Smooth muscle cell (in vitro differentiated cells): ENCODE measurements at regions not wholly inside any gene's neighbourhood (a gene's known extent, or its start where the extent isn't known, plus 50 kb on each side); places are given as distances from the start of the nearest gene placed in this dataset.

Experiments
- DNase-seq: peaks from one replicate; lab custom pipeline; 2025; ENCODE audit not compliant: unreplicated experiment; lab: John Stamatoyannopoulos, UW
- H2AFZ ChIP-seq: fragments of 200-600 bp; sonication (generic); 2 replicates; pipeline ENCODE4 v1.6.0; 2016; ENCODE audit warnings: antibody characterized with exemption, low read depth, mild to moderate bottlenecking
- H3F3A ChIP-seq: fragments of 200-600 bp; sonication (generic); 2 replicates; pipeline ENCODE4 v1.6.0; 2017; ENCODE audit warnings: antibody characterized with exemption, low read depth
- H3K27ac ChIP-seq: fragments of 200-600 bp; sonication (generic); 2 replicates; pipeline ENCODE4 v1.5.1; 2016; ENCODE audit warnings: low read depth, mild to moderate bottlenecking
- H3K27me3 ChIP-seq: fragments of 200-600 bp; sonication (generic); 2 replicates; pipeline ENCODE4 v1.6.1; 2016; ENCODE audit warnings: low read depth, mild to moderate bottlenecking
- H3K36me3 ChIP-seq: fragments of 200-600 bp; sonication (generic); 2 replicates; pipeline ENCODE4 v1.5.1; 2016; ENCODE audit warnings: low read depth
- H3K4me1 ChIP-seq: fragments of 200-600 bp; sonication (generic); 2 replicates; pipeline ENCODE4 v1.5.1; 2016; ENCODE audit warnings: low read depth
- H3K4me2 ChIP-seq: fragments of 200-600 bp; sonication (generic); 2 replicates; pipeline ENCODE4 v1.6.0; 2016; ENCODE audit warnings: mild to moderate bottlenecking
- H3K4me3 ChIP-seq: fragments of 200-600 bp; sonication (generic); 2 replicates; pipeline ENCODE4 v1.5.1; 2016; ENCODE audit warnings: mild to moderate bottlenecking
- H3K79me2 ChIP-seq: fragments of 200-600 bp; sonication (generic); 2 replicates; pipeline ENCODE4 v1.6.0; 2016; ENCODE audit warnings: low read depth, mild to moderate bottlenecking
- H3K9ac ChIP-seq: fragments of 200-600 bp; sonication (generic); 2 replicates; pipeline ENCODE4 v1.6.0; 2016; ENCODE audit warnings: low read depth
- H3K9me3 ChIP-seq: fragments of 200-600 bp; sonication (generic); replicated peaks from 2 replicates; pipeline ENCODE4 v1.5.1; 2016; ENCODE audit warnings: low read depth
- H4K20me1 ChIP-seq: fragments of 200-600 bp; sonication (generic); 2 replicates; pipeline ENCODE4 v1.6.0; 2016; ENCODE audit warnings: low read depth
- CTCF ChIP-seq: fragments of 200-600 bp; sonication (generic); IDR thresholded peaks from 2 replicates; pipeline ENCODE4 v1.5.1; 2017; ENCODE audit warnings: borderline replicate concordance, mild to moderate bottlenecking, antibody characterized with exemption; ENCODE audit not compliant: insufficient read depth, poor library complexity, severe bottlenecking
- WGBS: methylation state at CpG from one replicate; pipeline ENCODE4 v1.1.7; 2016; ENCODE audit warnings: low lambda C conversion rate; 5-methylcytosine and 5-hydroxymethylcytosine counted together

- Histone ChIP-seq H3K9me3 (no peaks in the 10 kb centered on the region), H4K20me1 (no peaks in the 10 kb centered on the region), H3K9ac (no peak overlapping the region), H2AFZ (no peak overlapping the region), H3K4me2 (no peak overlapping the region), H3K79me2 (no peaks in the 10 kb centered on the region), H3K4me1 (no peaks in the 10 kb centered on the region), H3K4me3 (no peak overlapping the region), H3K36me3 (no peaks in the 10 kb centered on the region), H3K27ac (no peak overlapping the region), H3F3A (no peaks in the 10 kb centered on the region), H3K27me3 (no peaks in the 10 kb centered on the region)
- no peak for TF ChIP-seq CTCF
- DNase-seq: no peak
- WGBS: 32% methylated on average over 2 of the region's 3 CpGs
Observed at GRCh38 chr2:33712674-33713073, 113.6 kb upstream of the FAM98A start.

- H3K27me3 ChIP-seq: no peaks in the 10 kb centered on the region
- TF ChIP-seq CTCF: no peak
- H4K20me1 ChIP-seq: no peaks in the 10 kb centered on the region
- H3K4me2 ChIP-seq: no peak overlapping the region
- no peaks in the 10 kb centered on the region for H3K36me3 ChIP-seq
- no peaks in the 10 kb centered on the region for H3K9me3 ChIP-seq
- H3F3A ChIP-seq: no peaks in the 10 kb centered on the region
- H2AFZ ChIP-seq: no peak overlapping the region
- H3K4me3 ChIP-seq: no peak overlapping the region
- WGBS: 91% methylated on average over 3 of the region's 3 CpGs
- no peak overlapping the region for H3K27ac ChIP-seq
- H3K79me2 ChIP-seq: no peaks in the 10 kb centered on the region
- DNase-seq: no peak
- H3K9ac ChIP-seq: no peak overlapping the region
- peaks cover under 1% of the 10 kb centered on the region for H3K4me1 ChIP-seq
Observed at GRCh38 chr2:33709951-33710350, 110.9 kb upstream of the FAM98A start.

- Histone ChIP-seq H3K4me3 (no peak overlapping the region), H4K20me1 (no peaks in the 10 kb centered on the region), H3K9ac (no peak overlapping the region), H2AFZ (no peak overlapping the region), H3K36me3 (no peaks in the 10 kb centered on the region), H3K4me1 (peaks cover 6% of the 10 kb centered on the region), H3K79me2 (no peaks in the 10 kb centered on the region), H3K27me3 (no peaks in the 10 kb centered on the region), H3K4me2 (no peak overlapping the region), H3K9me3 (no peaks in the 10 kb centered on the region), H3K27ac (no peak overlapping the region), H3F3A (no peaks in the 10 kb centered on the region)
- no peak for DNase-seq
- 91% methylated on average over 2 of the region's 2 CpGs for WGBS
- no peak for TF ChIP-seq CTCF
Observed at GRCh38 chr2:33707312-33707711, 108.2 kb upstream of the FAM98A start.

- Histone ChIP-seq H3K4me3 (no peak overlapping the region), H3K4me1 (peaks cover 6% of the 10 kb centered on the region), H3K79me2 (no peaks in the 10 kb centered on the region), H4K20me1 (no peaks in the 10 kb centered on the region), H3F3A (no peaks in the 10 kb centered on the region), H3K9me3 (no peaks in the 10 kb centered on the region), H3K9ac (no peak overlapping the region), H2AFZ (no peak overlapping the region), H3K36me3 (no peaks in the 10 kb centered on the region), H3K4me2 (no peak overlapping the region), H3K27me3 (no peaks in the 10 kb centered on the region), H3K27ac (no peak overlapping the region)
- WGBS: 77% methylated on average over 8 of the region's 8 CpGs
- TF ChIP-seq CTCF: no peak
- DNase-seq: no peak
Observed at GRCh38 chr2:33706410-33706809, 107.3 kb upstream of the FAM98A start.
